ENCODE measurements at regions not wholly inside any gene's neighbourhood (a gene's known extent, or its start where the extent isn't known, plus 50 kb on each side); places are given as distances from the start of the nearest gene placed in this dataset.

GRCh38 chr3:5463991-5464390 lies 276.5 kb downstream of the EDEM1 start:
- Histone ChIP-seq H3K4me3 (ENCODE audit: low read length) (no peak overlapping the region), H3K27me3 (ENCODE audit: control insufficient read depth, insufficient read depth, low read length) (no peaks in the 10 kb centered on the region), H3K27ac (ENCODE audit: low read length) (no peak overlapping the region), H3K9me3 (replicated peaks; ENCODE audit: control insufficient read depth, low read depth, low read length) (no peaks in the 10 kb centered on the region), H3K4me1 (ENCODE audit: control insufficient read depth, insufficient read depth, low read length) (no peaks in the 10 kb centered on the region), H3K36me3 (ENCODE audit: control insufficient read depth, insufficient read depth, low read length) (no peaks in the 10 kb centered on the region)
- DNase-seq, result peak; percentile 5
- WGBS (ENCODE audit: insufficient coverage), result no CpG with 5 or more reads among the region's 3 CpGs

GRCh38 chr3:5464649-5465048 lies 277.1 kb downstream of the EDEM1 start:
- Histone ChIP-seq H3K27me3 (ENCODE audit: control insufficient read depth, insufficient read depth, low read length) (no peaks in the 10 kb centered on the region), H3K9me3 (replicated peaks; ENCODE audit: control insufficient read depth, low read depth, low read length) (no peaks in the 10 kb centered on the region), H3K36me3 (ENCODE audit: control insufficient read depth, insufficient read depth, low read length) (no peaks in the 10 kb centered on the region), H3K4me3 (ENCODE audit: low read length) (no peak overlapping the region), H3K4me1 (ENCODE audit: control insufficient read depth, insufficient read depth, low read length) (no peaks in the 10 kb centered on the region), H3K27ac (ENCODE audit: low read length) (no peak overlapping the region)
- WGBS (ENCODE audit: insufficient coverage), result no CpG with 5 or more reads among the region's 4 CpGs
- DNase-seq, result no peak

DNA sequence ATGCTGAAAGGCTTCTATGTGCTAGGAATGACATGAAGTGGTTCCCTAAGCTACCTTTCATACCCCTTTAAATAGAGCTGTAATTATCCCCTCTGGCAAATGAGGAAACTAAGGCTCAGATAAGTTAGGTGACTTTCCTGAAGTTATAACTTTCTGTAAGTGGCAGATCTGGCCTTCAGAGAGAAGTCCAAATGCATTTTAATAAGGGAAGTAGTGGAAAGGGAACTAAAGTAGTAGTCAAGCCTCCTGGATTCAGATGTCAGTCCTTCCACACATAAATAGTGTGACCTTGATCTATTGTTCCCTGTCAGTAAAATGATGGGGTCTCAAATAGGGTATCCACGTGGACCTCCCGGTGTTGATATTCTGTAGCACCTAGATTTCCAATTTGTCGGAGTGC lies 277.7 kb downstream of the EDEM1 start:
- Histone ChIP-seq H3K27me3 (ENCODE audit: control insufficient read depth, insufficient read depth, low read length) (no peaks in the 10 kb centered on the region), H3K9me3 (replicated peaks; ENCODE audit: control insufficient read depth, low read depth, low read length) (no peaks in the 10 kb centered on the region), H3K4me1 (ENCODE audit: control insufficient read depth, insufficient read depth, low read length) (no peaks in the 10 kb centered on the region), H3K36me3 (ENCODE audit: control insufficient read depth, insufficient read depth, low read length) (no peaks in the 10 kb centered on the region), H3K27ac (ENCODE audit: low read length) (no peak overlapping the region), H3K4me3 (ENCODE audit: low read length) (no peak overlapping the region)
- no peak for DNase-seq
- no CpG with 5 or more reads among the region's 3 CpGs for WGBS (ENCODE audit: insufficient coverage)

DNA sequence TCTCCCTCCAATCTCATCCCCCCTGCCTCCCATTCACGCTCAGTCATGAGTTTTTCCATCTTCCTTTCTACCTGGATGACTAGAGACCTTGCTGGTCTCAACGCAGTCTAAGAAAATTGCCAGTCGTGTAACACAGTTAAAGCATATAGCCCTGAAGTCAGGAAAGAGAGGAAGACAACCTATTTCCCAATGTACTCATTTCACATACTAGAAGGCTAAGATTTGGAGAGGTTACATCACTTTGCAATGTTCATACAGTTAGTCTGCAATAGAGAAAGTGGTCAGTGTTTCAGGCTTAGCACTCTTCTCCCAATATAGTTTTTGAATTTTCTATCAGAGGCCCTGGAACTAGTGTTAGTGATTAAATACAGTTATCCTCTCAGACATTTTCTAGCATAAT lies 278.6 kb downstream of the EDEM1 start:
- Histone ChIP-seq H3K4me1 (ENCODE audit: control insufficient read depth, insufficient read depth, low read length) (no peaks in the 10 kb centered on the region), H3K36me3 (ENCODE audit: control insufficient read depth, insufficient read depth, low read length) (no peaks in the 10 kb centered on the region), H3K9me3 (replicated peaks; ENCODE audit: control insufficient read depth, low read depth, low read length) (no peaks in the 10 kb centered on the region), H3K27me3 (ENCODE audit: control insufficient read depth, insufficient read depth, low read length) (no peaks in the 10 kb centered on the region), H3K4me3 (ENCODE audit: low read length) (no peak overlapping the region), H3K27ac (ENCODE audit: low read length) (no peak overlapping the region)
- WGBS (ENCODE audit: insufficient coverage), result 100% methylated on average over 1 of the region's 3 CpGs
- DNase-seq, result no peak

- no peaks in the 10 kb centered on the region for H3K27me3 ChIP-seq (ENCODE audit: control insufficient read depth, insufficient read depth, low read length)
- no CpG with 5 or more reads among the region's 1 CpG for WGBS (ENCODE audit: insufficient coverage)
- no peak overlapping the region for H3K4me3 ChIP-seq (ENCODE audit: low read length)
- H3K36me3 ChIP-seq (ENCODE audit: control insufficient read depth, insufficient read depth, low read length), result no peaks in the 10 kb centered on the region
- DNase-seq, result no peak
- no peaks in the 10 kb centered on the region for H3K9me3 ChIP-seq (replicated peaks; ENCODE audit: control insufficient read depth, low read depth, low read length)
- H3K27ac ChIP-seq (ENCODE audit: low read length), result no peak overlapping the region
- no peaks in the 10 kb centered on the region for H3K4me1 ChIP-seq (ENCODE audit: control insufficient read depth, insufficient read depth, low read length)
Observed at GRCh38 chr3:5466717-5467116, 279.2 kb downstream of the EDEM1 start.

GRCh38 chr3:5473471-5473870 lies 286.0 kb downstream of the EDEM1 start:
- H3K4me3 ChIP-seq (ENCODE audit: low read length), result no peak overlapping the region
- H3K4me1 ChIP-seq (ENCODE audit: control insufficient read depth, insufficient read depth, low read length), result no peaks in the 10 kb centered on the region
- no peaks in the 10 kb centered on the region for H3K9me3 ChIP-seq (replicated peaks; ENCODE audit: control insufficient read depth, low read depth, low read length)
- DNase-seq, result no peak
- H3K27ac ChIP-seq (ENCODE audit: low read length), result no peak overlapping the region
- no peaks in the 10 kb centered on the region for H3K27me3 ChIP-seq (ENCODE audit: control insufficient read depth, insufficient read depth, low read length)
- no peaks in the 10 kb centered on the region for H3K36me3 ChIP-seq (ENCODE audit: control insufficient read depth, insufficient read depth, low read length)
- no CpG with 5 or more reads among the region's 1 CpG for WGBS (ENCODE audit: insufficient coverage)

DNA sequence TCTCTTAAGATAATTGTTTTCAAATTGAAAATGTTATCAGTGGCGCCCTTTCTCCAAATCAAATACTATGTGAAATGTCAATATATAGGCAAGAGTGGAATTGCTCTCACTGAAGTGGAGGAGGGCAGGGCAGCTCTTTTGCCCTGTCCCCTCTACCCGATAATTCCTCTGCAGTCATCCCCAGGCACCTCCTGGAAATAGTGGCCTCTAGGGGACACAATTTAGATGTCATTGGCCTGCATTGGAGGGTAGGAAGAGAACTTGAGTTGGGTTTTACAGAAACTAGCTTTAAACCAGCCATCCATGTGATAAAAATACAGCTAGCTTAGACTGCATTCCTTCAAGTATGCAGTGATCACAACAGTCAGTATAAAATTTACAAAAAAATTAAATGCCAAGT lies 288.9 kb downstream of the EDEM1 start:
- Histone ChIP-seq H3K4me1 (ENCODE audit: control insufficient read depth, insufficient read depth, low read length) (no peaks in the 10 kb centered on the region), H3K9me3 (replicated peaks; ENCODE audit: control insufficient read depth, low read depth, low read length) (no peaks in the 10 kb centered on the region), H3K27me3 (ENCODE audit: control insufficient read depth, insufficient read depth, low read length) (no peaks in the 10 kb centered on the region), H3K4me3 (ENCODE audit: low read length) (no peak overlapping the region), H3K36me3 (ENCODE audit: control insufficient read depth, insufficient read depth, low read length) (no peaks in the 10 kb centered on the region), H3K27ac (ENCODE audit: low read length) (no peak overlapping the region)
- DNase-seq, result no peak
- WGBS (ENCODE audit: insufficient coverage), result no CpG with 5 or more reads among the region's 2 CpGs

DNA sequence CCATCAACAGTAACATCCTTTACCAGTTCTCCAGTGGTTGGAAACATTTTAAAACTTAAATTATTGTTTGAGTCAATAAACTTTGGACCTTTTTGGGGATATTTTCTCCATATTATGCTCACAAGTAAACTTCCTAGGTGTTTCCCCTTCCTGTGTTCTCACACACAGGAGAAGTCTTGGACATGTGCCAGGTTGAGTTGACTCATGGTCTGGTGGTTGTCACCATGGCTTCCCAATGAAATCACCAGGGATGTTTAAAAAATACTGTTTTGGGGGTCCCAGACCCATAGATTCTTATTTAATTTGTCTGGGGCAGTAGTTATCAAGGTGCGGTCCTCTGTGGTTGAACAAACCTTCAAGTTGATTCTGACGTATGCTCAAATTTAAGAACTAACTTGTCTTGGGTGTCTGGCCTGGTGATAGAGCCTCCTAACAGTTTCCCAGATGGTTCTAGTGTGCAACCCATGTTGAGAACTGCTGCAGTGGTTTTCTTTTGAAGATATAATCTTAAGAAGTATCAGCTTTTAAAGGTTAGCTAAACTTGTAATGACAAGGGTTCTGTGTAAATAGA lies 291.8 kb downstream of the EDEM1 start:
- 100% methylated on average over 2 of the region's 2 CpGs for WGBS (ENCODE audit: insufficient coverage)
- H3K27me3 ChIP-seq (ENCODE audit: control insufficient read depth, insufficient read depth, low read length), result no peaks in the 10 kb centered on the region
- no peak overlapping the region for H3K27ac ChIP-seq (ENCODE audit: low read length)
- no peak overlapping the region for H3K4me3 ChIP-seq (ENCODE audit: low read length)
- no peak for DNase-seq
- H3K4me1 ChIP-seq (ENCODE audit: control insufficient read depth, insufficient read depth, low read length), result no peaks in the 10 kb centered on the region
- no peaks in the 10 kb centered on the region for H3K9me3 ChIP-seq (replicated peaks; ENCODE audit: control insufficient read depth, low read depth, low read length)
- no peaks in the 10 kb centered on the region for H3K36me3 ChIP-seq (ENCODE audit: control insufficient read depth, insufficient read depth, low read length)

GRCh38 chr3:5480190-5480589 lies 292.7 kb downstream of the EDEM1 start:
- H3K9me3 ChIP-seq (replicated peaks; ENCODE audit: control insufficient read depth, low read depth, low read length), result no peaks in the 10 kb centered on the region
- no peak overlapping the region for H3K4me3 ChIP-seq (ENCODE audit: low read length)
- H3K27ac ChIP-seq (ENCODE audit: low read length), result no peak overlapping the region
- no peaks in the 10 kb centered on the region for H3K27me3 ChIP-seq (ENCODE audit: control insufficient read depth, insufficient read depth, low read length)
- H3K4me1 ChIP-seq (ENCODE audit: control insufficient read depth, insufficient read depth, low read length), result no peaks in the 10 kb centered on the region
- 84% methylated on average over 3 of the region's 8 CpGs for WGBS (ENCODE audit: insufficient coverage)
- no peak for DNase-seq
- no peaks in the 10 kb centered on the region for H3K36me3 ChIP-seq (ENCODE audit: control insufficient read depth, insufficient read depth, low read length)

DNA sequence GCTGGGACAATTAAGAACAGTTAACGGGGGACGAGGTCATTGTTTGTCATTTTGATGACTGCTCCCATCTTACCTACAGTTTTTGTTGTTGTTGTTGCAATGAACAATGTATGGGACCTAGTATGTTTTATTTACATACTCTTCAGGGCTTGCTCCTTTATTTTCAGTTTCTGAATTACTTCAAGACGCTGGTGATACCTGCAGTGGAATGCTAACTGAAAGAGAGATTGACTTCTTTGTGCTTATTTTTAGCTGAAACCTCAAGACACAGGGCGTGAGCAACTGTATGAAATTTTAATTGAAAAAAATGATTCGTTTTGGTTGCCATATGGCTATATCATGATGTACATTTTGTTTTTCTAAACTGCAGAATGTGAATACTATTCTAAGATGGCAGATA lies 297.9 kb downstream of the EDEM1 start:
- Histone ChIP-seq H3K4me3 (ENCODE audit: low read length) (no peak overlapping the region), H3K27ac (ENCODE audit: low read length) (no peak overlapping the region), H3K36me3 (ENCODE audit: control insufficient read depth, insufficient read depth, low read length) (no peaks in the 10 kb centered on the region), H3K27me3 (ENCODE audit: control insufficient read depth, insufficient read depth, low read length) (no peaks in the 10 kb centered on the region), H3K4me1 (ENCODE audit: control insufficient read depth, insufficient read depth, low read length) (no peaks in the 10 kb centered on the region), H3K9me3 (replicated peaks; ENCODE audit: control insufficient read depth, low read depth, low read length) (no peaks in the 10 kb centered on the region)
- no peak for DNase-seq
- WGBS (ENCODE audit: insufficient coverage), result 72% methylated on average over 3 of the region's 5 CpGs

GRCh38 chr3:5488771-5489170 lies 301.3 kb downstream of the EDEM1 start:
- Histone ChIP-seq H3K4me1 (ENCODE audit: control insufficient read depth, insufficient read depth, low read length) (no peaks in the 10 kb centered on the region), H3K36me3 (ENCODE audit: control insufficient read depth, insufficient read depth, low read length) (no peaks in the 10 kb centered on the region), H3K27ac (ENCODE audit: low read length) (no peak overlapping the region), H3K9me3 (replicated peaks; ENCODE audit: control insufficient read depth, low read depth, low read length) (no peaks in the 10 kb centered on the region), H3K27me3 (ENCODE audit: control insufficient read depth, insufficient read depth, low read length) (no peaks in the 10 kb centered on the region), H3K4me3 (ENCODE audit: low read length) (no peak overlapping the region)
- no peak for DNase-seq
- WGBS (ENCODE audit: insufficient coverage), result 80% methylated on average over 1 of the region's 7 CpGs

Data from muscle of leg (tissue), 3 donors.